Upper lobe of left lung (tissue), 6 donors: ENCODE measurements at regions not wholly inside any gene's neighbourhood (a gene's known extent, or its start where the extent isn't known, plus 50 kb on each side); places are given as distances from the start of the nearest gene placed in this dataset.

ENCODE experiments used
- ATAC-seq, 2 donors: fragments of 200-7000 bp; cut with Tn5 transposase; one replicate each; pipeline ENCODE4 v1.9.1; 2022; ENCODE audit warnings: mild to moderate bottlenecking in 2 of 2, moderate library complexity in 2 of 2; ENCODE audit not compliant: low FRiP score in 2 of 2
- DNase-seq, 2 donors: peaks; one replicate each; pipeline ENCODE4 v3.0.0-alpha.2; 2019 to 2020
- H3K27ac ChIP-seq, 4 donors: fragments of 200-600 bp; sonication (generic); one replicate each; pipeline ENCODE4 v1.5.1; 2016 to 2019
- H3K27me3 ChIP-seq, 4 donors: fragments of 200-600 bp; sonication (generic); one replicate each; pipeline ENCODE4 v1.5.1; 2017 to 2019
- H3K36me3 ChIP-seq, 4 donors: fragments of 200-600 bp; sonication (generic); one replicate each; pipeline ENCODE4 v1.5.1; 2016 to 2019
- H3K4me1 ChIP-seq, 4 donors: fragments of 200-600 bp; sonication (generic); one replicate each; pipeline ENCODE4 v1.5.1; 2018 to 2019
- H3K4me3 ChIP-seq, 4 donors: fragments of 200-600 bp; sonication (generic); one replicate each; pipeline ENCODE4 v1.5.1; 2017 to 2019; ENCODE audit warnings: mild to moderate bottlenecking in 2 of 4, moderate library complexity in 1 of 4
- H3K9me3 ChIP-seq, 4 donors: fragments of 200-600 bp; sonication (generic); one replicate each; pipeline ENCODE4 v1.5.1; 2018 to 2019
- EP300 ChIP-seq, 4 donors: sonication (generic); formaldehyde crosslinking; IDR thresholded peaks; one replicate each; pipeline ENCODE4 v1.5.1; 2017; ENCODE audit warnings: antibody characterized with exemption in 4 of 4, control low read depth in 2 of 4
- POLR2A ChIP-seq, 4 donors: fragments of 450-650 bp; IDR thresholded peaks; one replicate each; pipeline ENCODE4 v1.5.1; 2016 to 2017; ENCODE audit warnings: antibody characterized with exemption in 4 of 4, mild to moderate bottlenecking in 2 of 4
- POLR2AphosphoS5 ChIP-seq, 2 donors: sonication (generic); formaldehyde crosslinking; IDR thresholded peaks; one replicate each; pipeline ENCODE4 v1.5.1; 2017; ENCODE audit warnings: antibody characterized with exemption in 2 of 2
- WGBS, 2 donors: methylation state at CpG; one replicate each; pipeline ENCODE4 v1.1.5; 2017 to 2018; 5-methylcytosine and 5-hydroxymethylcytosine counted together
- TF ChIP-seq, protein P1 (sequence below), 6 experiments: fragments of 450-650 bp in 4 of 6; fragments of 200-600 bp in 2 of 6; sonication (generic) in 2 of 6; IDR thresholded peaks; one replicate each; pipeline ENCODE4 v1.5.1; 2016 to 2019; ENCODE audit warnings: antibody characterized with exemption in 6 of 6
- donor health status: DM: no; HTN: no; CAD: no; lungs with moderate emphysema.
- donor health status: DM: no; HTN: yes; CAD: no; lungs with severe emphysema.

DNA sequence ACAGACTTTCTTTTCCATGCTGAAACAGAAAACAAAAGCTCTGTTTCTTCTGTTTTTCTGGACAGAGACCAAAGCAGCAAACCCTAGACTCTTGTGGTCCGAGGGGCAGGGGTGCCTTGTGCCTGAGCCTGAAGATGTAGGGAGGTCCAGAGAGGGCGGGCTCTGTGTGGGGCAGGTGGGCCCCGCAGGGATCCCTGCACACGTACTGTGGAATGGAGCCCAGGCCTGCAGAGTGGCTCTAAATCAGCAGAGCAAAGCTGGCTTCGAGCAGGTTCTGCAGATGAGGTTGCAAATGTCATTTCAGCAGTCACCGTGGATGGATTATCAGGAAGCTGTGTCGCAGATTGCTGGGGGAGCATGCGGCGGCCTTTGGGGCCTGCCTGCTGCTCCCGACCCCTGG is 438.6 kb downstream of the RNF144A start:
- DNase-seq (peak in 1 of 2 donors; percentile 25), ATAC-seq (no peak)
- Histone ChIP-seq H3K4me3 (no peak overlapping the region), H3K27me3 (no peaks in the 10 kb centered on the region), H3K9me3 (no peaks in the 10 kb centered on the region), H3K36me3 (no peaks in the 10 kb centered on the region), H3K4me1 (no peaks in the 10 kb centered on the region), H3K27ac (no peak overlapping the region)
- no peak for TF ChIP-seq EP300 (IDR thresholded peaks at IDR 0.05)
- TF ChIP-seq POLR2A (IDR thresholded peaks at IDR 0.05), result no peak
- TF ChIP-seq, protein P1, sequence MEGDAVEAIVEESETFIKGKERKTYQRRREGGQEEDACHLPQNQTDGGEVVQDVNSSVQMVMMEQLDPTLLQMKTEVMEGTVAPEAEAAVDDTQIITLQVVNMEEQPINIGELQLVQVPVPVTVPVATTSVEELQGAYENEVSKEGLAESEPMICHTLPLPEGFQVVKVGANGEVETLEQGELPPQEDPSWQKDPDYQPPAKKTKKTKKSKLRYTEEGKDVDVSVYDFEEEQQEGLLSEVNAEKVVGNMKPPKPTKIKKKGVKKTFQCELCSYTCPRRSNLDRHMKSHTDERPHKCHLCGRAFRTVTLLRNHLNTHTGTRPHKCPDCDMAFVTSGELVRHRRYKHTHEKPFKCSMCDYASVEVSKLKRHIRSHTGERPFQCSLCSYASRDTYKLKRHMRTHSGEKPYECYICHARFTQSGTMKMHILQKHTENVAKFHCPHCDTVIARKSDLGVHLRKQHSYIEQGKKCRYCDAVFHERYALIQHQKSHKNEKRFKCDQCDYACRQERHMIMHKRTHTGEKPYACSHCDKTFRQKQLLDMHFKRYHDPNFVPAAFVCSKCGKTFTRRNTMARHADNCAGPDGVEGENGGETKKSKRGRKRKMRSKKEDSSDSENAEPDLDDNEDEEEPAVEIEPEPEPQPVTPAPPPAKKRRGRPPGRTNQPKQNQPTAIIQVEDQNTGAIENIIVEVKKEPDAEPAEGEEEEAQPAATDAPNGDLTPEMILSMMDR (IDR thresholded peaks at IDR 0.05), result no peak
- no peak for TF ChIP-seq POLR2AphosphoS5 (IDR thresholded peaks at IDR 0.05)
- WGBS, 2 donors, result 88 to 91% methylated on average over 10 of the region's 10 CpGs

DNA sequence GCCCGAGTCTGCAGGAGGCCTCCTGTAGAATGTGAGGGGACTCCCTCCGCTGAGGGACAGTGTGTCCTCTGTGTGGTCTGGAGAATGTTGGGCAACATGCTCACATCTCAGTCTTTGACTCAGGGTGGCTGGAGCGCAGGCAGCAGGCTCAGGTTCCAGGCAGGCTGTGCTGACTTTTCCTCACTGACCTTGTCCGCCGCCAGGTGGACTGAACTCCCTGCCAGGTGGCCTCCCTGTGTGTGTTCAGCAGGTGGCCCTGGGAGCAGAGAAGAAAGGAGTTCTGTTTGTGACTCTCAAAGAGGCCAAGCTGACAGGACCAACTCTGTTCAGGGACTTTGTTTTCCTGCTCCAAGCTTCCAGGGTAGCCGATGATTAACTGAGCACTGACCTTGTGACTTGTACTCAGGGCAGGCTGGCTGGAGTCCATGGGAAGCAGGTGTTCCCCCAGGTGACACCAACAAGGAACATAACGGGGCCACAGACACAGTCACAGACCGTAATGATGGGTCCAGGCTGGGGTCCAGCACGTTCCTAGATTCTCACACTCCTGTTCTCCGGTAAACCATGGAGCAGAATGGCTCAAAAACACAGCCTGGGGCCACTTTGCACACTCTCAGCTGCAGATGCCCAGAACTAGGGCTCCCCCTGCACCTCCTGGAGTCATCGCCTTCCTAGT is 439.8 kb downstream of the RNF144A start:
- H3K36me3 ChIP-seq, result no peaks in the 10 kb centered on the region
- DNase-seq (peak in 1 of 2 donors; percentile 27), ATAC-seq (peak in 1 of 2 donors; percentile 21)
- no peaks in the 10 kb centered on the region for H3K4me1 ChIP-seq
- H3K27ac ChIP-seq, result no peak overlapping the region
- H3K9me3 ChIP-seq, result no peaks in the 10 kb centered on the region
- H3K4me3 ChIP-seq, result no peak overlapping the region
- no peak for TF ChIP-seq POLR2AphosphoS5 (IDR thresholded peaks at IDR 0.05)
- TF ChIP-seq, protein P1 (IDR thresholded peaks at IDR 0.05), result no peak
- no peak for TF ChIP-seq EP300 (IDR thresholded peaks at IDR 0.05)
- TF ChIP-seq POLR2A (IDR thresholded peaks at IDR 0.05), result no peak
- no peaks in the 10 kb centered on the region for H3K27me3 ChIP-seq
- 82 to 89% methylated on average over 6 to 11 of the region's 11 CpGs for whole genome bisulfite sequencing, 2 donors

DNA sequence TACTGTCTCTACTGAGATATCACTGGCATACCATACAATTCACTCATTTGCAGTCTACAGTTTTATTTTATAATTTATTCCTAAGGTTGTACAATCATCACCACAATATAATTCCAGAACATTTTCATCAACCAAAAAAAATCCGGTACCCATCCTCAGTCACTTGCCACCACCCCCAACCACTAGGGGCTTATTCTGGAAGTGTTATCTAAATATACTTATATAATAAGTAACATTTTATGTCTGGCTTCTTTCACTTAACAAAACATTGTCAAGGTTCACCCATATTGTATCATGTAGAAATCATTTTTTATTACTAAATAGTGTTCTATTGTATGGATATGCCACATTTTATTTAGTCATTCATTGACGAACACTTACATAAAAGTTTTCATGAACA is 440.8 kb downstream of the RNF144A start:
- ATAC-seq (no peak), DNase-seq (no peak)
- TF ChIP-seq, protein P1 (IDR thresholded peaks at IDR 0.05), result no peak
- TF ChIP-seq EP300 (IDR thresholded peaks at IDR 0.05), result no peak
- TF ChIP-seq POLR2A (IDR thresholded peaks at IDR 0.05), result no peak
- no peak for TF ChIP-seq POLR2AphosphoS5 (IDR thresholded peaks at IDR 0.05)
- WGBS, 2 donors, result 90 to 99% methylated on average over 2 of the region's 2 CpGs
- no peak overlapping the region for H3K27ac ChIP-seq
- H3K9me3 ChIP-seq, result no peaks in the 10 kb centered on the region
- H3K36me3 ChIP-seq, result no peaks in the 10 kb centered on the region
- no peaks in the 10 kb centered on the region for H3K27me3 ChIP-seq
- no peaks in the 10 kb centered on the region for H3K4me1 ChIP-seq
- H3K4me3 ChIP-seq, result no peak overlapping the region

DNA sequence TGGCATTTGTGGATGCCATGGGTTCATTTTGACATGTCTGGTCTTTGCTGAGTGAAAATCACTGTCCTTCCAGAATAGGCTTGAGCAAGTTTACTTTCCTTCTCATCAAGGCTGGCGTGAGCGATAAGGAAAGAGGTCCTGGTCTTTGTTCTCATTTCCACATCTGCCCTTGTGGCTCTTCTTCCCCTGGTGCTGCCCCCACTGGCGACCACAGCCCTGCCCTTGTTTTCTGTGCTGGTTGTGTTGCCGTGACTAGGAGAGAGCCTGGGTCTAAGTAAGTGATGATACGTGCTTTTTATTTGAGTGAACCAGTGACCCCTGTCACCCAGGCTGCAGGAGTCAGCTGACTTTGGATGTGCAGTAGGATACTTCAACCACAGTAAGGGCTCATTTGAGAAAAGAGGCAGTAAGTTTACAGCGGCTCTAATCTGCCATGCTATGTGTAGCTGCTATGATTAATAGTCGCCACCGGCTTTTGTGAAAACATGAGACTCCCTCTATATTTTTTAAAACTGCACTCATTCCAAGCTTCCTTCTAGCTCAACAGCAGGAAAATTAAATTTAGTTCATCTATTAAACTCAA is 441.7 kb downstream of the RNF144A start:
- Histone ChIP-seq H3K36me3 (no peaks in the 10 kb centered on the region), H3K4me1 (no peaks in the 10 kb centered on the region), H3K27me3 (no peaks in the 10 kb centered on the region), H3K27ac (no peak overlapping the region), H3K4me3 (no peak overlapping the region), H3K9me3 (no peaks in the 10 kb centered on the region)
- no peak for ATAC-seq
- TF ChIP-seq EP300 (IDR thresholded peaks at IDR 0.05) (no peak), POLR2AphosphoS5 (IDR thresholded peaks at IDR 0.05) (no peak), POLR2A (IDR thresholded peaks at IDR 0.05) (no peak)
- TF ChIP-seq, protein P1 (IDR thresholded peaks at IDR 0.05), result no peak
- DNase-seq, result no peak
- 66 to 69% methylated on average over 8 of the region's 8 CpGs for WGBS, 2 donors

DNA sequence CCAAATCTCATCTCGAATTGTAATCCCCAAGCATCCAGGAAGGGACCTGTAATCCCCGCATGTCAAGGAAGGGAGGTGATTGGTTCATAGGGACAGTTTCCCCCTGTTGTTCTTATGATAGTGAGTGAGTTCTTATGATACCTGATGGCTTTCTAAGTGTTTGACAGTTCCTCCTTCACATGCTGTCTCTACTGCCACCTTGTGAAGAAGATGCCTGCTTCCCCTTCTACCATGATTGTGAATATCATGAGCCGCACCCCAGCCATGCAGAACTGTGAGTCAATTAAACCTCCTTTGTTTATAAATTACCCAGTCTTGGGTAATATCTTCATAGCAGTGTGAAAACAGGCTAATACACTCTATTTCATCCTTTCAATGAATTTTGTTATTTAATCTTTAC is 446.7 kb downstream of the RNF144A start:
- peaks cover 0 to 8% (median 0%) of the 10 kb centered on the region in 4 donors for H3K9me3 ChIP-seq
- H3K36me3 ChIP-seq, result no peaks in the 10 kb centered on the region
- 62 to 90% methylated on average over 3 of the region's 3 CpGs for WGBS, 2 donors

More for the DNA sequence above, 446.7 kb downstream of the RNF144A start:
- DNase-seq, result no peak
- no peak for TF ChIP-seq POLR2AphosphoS5 (IDR thresholded peaks at IDR 0.05)
- TF ChIP-seq, protein P1 (IDR thresholded peaks at IDR 0.05), result no peak
- TF ChIP-seq EP300 (IDR thresholded peaks at IDR 0.05), result no peak
- TF ChIP-seq POLR2A (IDR thresholded peaks at IDR 0.05), result no peak
- no peak overlapping the region for H3K27ac ChIP-seq
- ATAC-seq, result no peak
- no peaks in the 10 kb centered on the region for H3K4me1 ChIP-seq
- H3K27me3 ChIP-seq, result no peaks in the 10 kb centered on the region
- no peak overlapping the region for H3K4me3 ChIP-seq
